GM18907 (cell line): ENCODE measurements at regions not wholly inside any gene's neighbourhood (a gene's known extent, or its start where the extent isn't known, plus 50 kb on each side); places are given as distances from the start of the nearest gene placed in this dataset.
"Not testable (repeated sequence)": the region's sequence is repeated elsewhere in the genome, so short reads cannot be mapped to it uniquely, and the experiment has no call there.

ENCODE experiments used
- ATAC-seq: cut with Tn5 transposase; IDR thresholded peaks from one replicate; pipeline ENCODE4 v1.9.1; 2021; ENCODE audit warnings: mild to moderate bottlenecking, moderate library complexity; ENCODE audit not compliant: unreplicated experiment

- ATAC-seq = not testable (repeated sequence)
Measured at GRCh38 chr2:90215880-90216279, 1524.4 kb downstream of the RPIA start.

GRCh38 chr2:90216801-90217200 is 1525.3 kb downstream of the RPIA start:
- not testable (repeated sequence) for ATAC-seq

GRCh38 chr2:90218534-90218933 is 1527.1 kb downstream of the RPIA start:
- ATAC-seq = not testable (repeated sequence)

GRCh38 chr2:90220623-90221299 is 1529.3 kb downstream of the RPIA start:
- peak; percentile 50 for ATAC-seq

- ATAC-seq = no peak
Measured at GRCh38 chr2:90221300-90221651, 1529.8 kb downstream of the RPIA start.

GRCh38 chr2:90224767-90225166 is 1533.3 kb downstream of the RPIA start:
- ATAC-seq = not testable (repeated sequence)

GRCh38 chr2:90226465-90227072 is 1535.1 kb downstream of the RPIA start:
- ATAC-seq = not testable (repeated sequence)

- ATAC-seq = not testable (repeated sequence)
Measured at GRCh38 chr2:90231199-90231598, 1539.7 kb downstream of the RPIA start.

- ATAC-seq = not testable (repeated sequence)
Measured at GRCh38 chr2:90235452-90235851, 1544.0 kb downstream of the RPIA start.

GRCh38 chr2:90237923-90238361 is 1546.5 kb downstream of the RPIA start:
- ATAC-seq = not testable (repeated sequence)

- not testable (repeated sequence) for ATAC-seq
Measured at GRCh38 chr2:90238505-90239230, 1547.2 kb downstream of the RPIA start.

- not testable (repeated sequence) for ATAC-seq
Measured at GRCh38 chr2:90239769-90240168, 1548.3 kb downstream of the RPIA start.

GRCh38 chr2:90244902-90245765 is 1553.7 kb downstream of the RPIA start:
- not testable (repeated sequence) for ATAC-seq

GRCh38 chr2:90248400-90248799 is 1556.9 kb downstream of the RPIA start:
- ATAC-seq = not testable (repeated sequence)

- not testable (repeated sequence) for ATAC-seq
Measured at GRCh38 chr2:90250350-90250749, 1558.9 kb downstream of the RPIA start.

GRCh38 chr2:90251576-90251975 is 1560.1 kb downstream of the RPIA start:
- ATAC-seq = not testable (repeated sequence)

- not testable (repeated sequence) for ATAC-seq
Measured at GRCh38 chr2:90253306-90253705, 1561.8 kb downstream of the RPIA start.

GRCh38 chr2:90266888-90267287 is 1575.4 kb downstream of the RPIA start:
- ATAC-seq = not testable (repeated sequence)

- ATAC-seq = not testable (repeated sequence)
Measured at GRCh38 chr2:90287751-90288150, 1596.3 kb downstream of the RPIA start.

- not testable (repeated sequence) for ATAC-seq
Measured at GRCh38 chr2:90288396-90288795, 1596.9 kb downstream of the RPIA start.
